Gastroesophageal sphincter (tissue), 4 donors: ENCODE measurements at regions not wholly inside any gene's neighbourhood (a gene's known extent, or its start where the extent isn't known, plus 50 kb on each side); places are given as distances from the start of the nearest gene placed in this dataset.

Experiments used
- ATAC-seq: fragments of 150-250 bp; one replicate; pipeline ENCODE4 v1.9.1; 2016; ENCODE audit warnings: mild to moderate bottlenecking, moderate library complexity
- H3K27ac ChIP-seq, 4 donors: fragments of 200-600 bp; sonication (generic) in 3 of 4; 1 replicate in 3 of 4; 2 replicates in 1 of 4; pipeline ENCODE4 v1.5.1; 2016 to 2019
- H3K27me3 ChIP-seq: fragments of 200-600 bp; sonication (generic); one replicate; pipeline ENCODE4 v1.5.1; 2019
- H3K36me3 ChIP-seq, 2 donors: fragments of 200-600 bp; sonication (generic); one replicate each; pipeline ENCODE4 v1.5.1; 2019; ENCODE audit warnings: control low read depth in 1 of 2
- H3K4me1 ChIP-seq, 3 donors: fragments of 200-600 bp; sonication (generic); 1 replicate in 2 of 3; 2 replicates in 1 of 3; pipeline ENCODE4 v1.5.1; 2016 to 2019; ENCODE audit warnings: control low read depth in 2 of 3
- H3K4me3 ChIP-seq, 2 donors: fragments of 200-600 bp; sonication (generic); one replicate each; pipeline ENCODE4 v1.5.1; 2019; ENCODE audit warnings: mild to moderate bottlenecking in 1 of 2, moderate library complexity in 1 of 2
- H3K9me3 ChIP-seq, 3 donors: fragments of 200-600 bp; sonication (generic); one replicate each; pipeline ENCODE4 v1.5.1; 2017 to 2019; ENCODE audit warnings: control low read depth in 2 of 3
- CTCF ChIP-seq, 4 experiments: fragments of 200-600 bp in 2 of 4; fragments of 450-650 bp in 2 of 4; sonication (generic) in 1 of 4; IDR thresholded peaks; one replicate each; pipeline ENCODE4 v1.5.1; 2017 to 2019; ENCODE audit warnings: antibody characterized with exemption in 4 of 4, mild to moderate bottlenecking in 2 of 4, moderate library complexity in 2 of 4
- EP300 ChIP-seq: sonication (generic); formaldehyde crosslinking; IDR thresholded peaks from one replicate; pipeline ENCODE4 v1.6.1; 2017; ENCODE audit warnings: antibody characterized with exemption, mild to moderate bottlenecking
- POLR2A ChIP-seq, 2 donors: fragments of 450-650 bp; IDR thresholded peaks; one replicate each; pipeline ENCODE4 v1.6.1; 2017; ENCODE audit warnings: antibody characterized with exemption in 2 of 2, mild to moderate bottlenecking in 2 of 2, moderate library complexity in 1 of 2
- POLR2AphosphoS5 ChIP-seq: sonication (generic); formaldehyde crosslinking; IDR thresholded peaks from one replicate; pipeline ENCODE4 v1.6.1; 2017; ENCODE audit warnings: antibody characterized with exemption
- WGBS, 2 donors: methylation state at CpG; one replicate each; pipeline ENCODE4 v1.1.5; 2018; ENCODE audit warnings: low coverage in 1 of 2; 5-methylcytosine and 5-hydroxymethylcytosine counted together

GRCh38 chr6:11366934-11367637 is 134.6 kb upstream of the NEDD9 start:
- 28 to 32% methylated on average over 4 of the region's 4 CpGs for WGBS, 2 donors
- no peak overlapping the region for H3K4me3 ChIP-seq
- no peak for ATAC-seq
- H3K27ac ChIP-seq = peak overlapping the region in 3 of 4 donors; percentile 10 to 82 (median 25)
- H3K9me3 ChIP-seq = no peaks in the 10 kb centered on the region
- H3K27me3 ChIP-seq = no peaks in the 10 kb centered on the region
- H3K4me1 ChIP-seq = peaks cover 0 to 9% (median 0%) of the 10 kb centered on the region in 3 donors
- TF ChIP-seq POLR2AphosphoS5 (no peak), CTCF (IDR thresholded peaks at IDR 0.05) (no peak), POLR2A (IDR thresholded peaks at IDR 0.05) (no peak), EP300 (no peak)
- H3K36me3 ChIP-seq = no peaks in the 10 kb centered on the region

- ATAC-seq = no peak
- no peaks in the 10 kb centered on the region for H3K27me3 ChIP-seq
- no peak overlapping the region for H3K4me3 ChIP-seq
- WGBS, 2 donors = 72 to 81% methylated on average over 5 to 7 of the region's 7 CpGs
- no peaks in the 10 kb centered on the region for H3K9me3 ChIP-seq
- H3K36me3 ChIP-seq = no peaks in the 10 kb centered on the region
- peaks cover 0 to 9% (median 0%) of the 10 kb centered on the region in 3 donors for H3K4me1 ChIP-seq
- H3K27ac ChIP-seq = peak overlapping the region; percentile 47 to 82 (median 62)
- no peak for TF ChIP-seq POLR2AphosphoS5
- TF ChIP-seq EP300 = no peak
- TF ChIP-seq POLR2A (IDR thresholded peaks at IDR 0.05) = no peak
- TF ChIP-seq CTCF (IDR thresholded peaks at IDR 0.05) = no peak
Measured at GRCh38 chr6:11366183-11366933, 133.9 kb upstream of the NEDD9 start.

GRCh38 chr6:11364971-11365397 is 132.5 kb upstream of the NEDD9 start:
- Histone ChIP-seq H3K4me3 (no peak overlapping the region), H3K36me3 (no peaks in the 10 kb centered on the region), H3K27ac (peak overlapping the region; percentile 65 to 82 (median 70)), H3K27me3 (no peaks in the 10 kb centered on the region), H3K9me3 (no peaks in the 10 kb centered on the region), H3K4me1 (peaks cover 0 to 9% (median 0%) of the 10 kb centered on the region in 3 donors)
- WGBS, 2 donors = 34 to 65% methylated on average over 2 to 5 of the region's 5 CpGs
- peak; percentile 85 for ATAC-seq
- TF ChIP-seq POLR2A (IDR thresholded peaks at IDR 0.05) (no peak), EP300 (peak; percentile 82), POLR2AphosphoS5 (peak; percentile 43), CTCF (IDR thresholded peaks at IDR 0.05) (no peak)

- H3K27me3 ChIP-seq = no peaks in the 10 kb centered on the region
- H3K27ac ChIP-seq = peak overlapping the region; percentile 65 to 82 (median 69)
- no peak for ATAC-seq
- 30 to 83% methylated on average over 1 of the region's 2 CpGs for WGBS, 2 donors
- no peak overlapping the region for H3K4me3 ChIP-seq
- no peaks in the 10 kb centered on the region for H3K36me3 ChIP-seq
- TF ChIP-seq EP300 (no peak), POLR2A (IDR thresholded peaks at IDR 0.05) (no peak), POLR2AphosphoS5 (no peak), CTCF (IDR thresholded peaks at IDR 0.05) (no peak)
- H3K4me1 ChIP-seq = peaks cover 0 to 9% (median 0%) of the 10 kb centered on the region in 3 donors
- H3K9me3 ChIP-seq = no peaks in the 10 kb centered on the region
Measured at GRCh38 chr6:11363881-11364576, 131.6 kb upstream of the NEDD9 start.
